GM21528 (cell line): ENCODE measurements at regions not wholly inside any gene's neighbourhood (a gene's known extent, or its start where the extent isn't known, plus 50 kb on each side); places are given as distances from the start of the nearest gene placed in this dataset.
"Not testable (repeated sequence)": the region's sequence is repeated elsewhere in the genome, so short reads cannot be mapped to it uniquely, and the experiment has no call there.

Source experiments
- ATAC-seq: cut with Tn5 transposase; IDR thresholded peaks from one replicate; pipeline ENCODE4 v1.9.1; 2021; ENCODE audit warnings: mild to moderate bottlenecking, moderate library complexity; ENCODE audit not compliant: unreplicated experiment, low FRiP score

GRCh38 chr2:11877764-11878163, 131.3 kb downstream of the LPIN1 start:
- no peak for ATAC-seq

DNA sequence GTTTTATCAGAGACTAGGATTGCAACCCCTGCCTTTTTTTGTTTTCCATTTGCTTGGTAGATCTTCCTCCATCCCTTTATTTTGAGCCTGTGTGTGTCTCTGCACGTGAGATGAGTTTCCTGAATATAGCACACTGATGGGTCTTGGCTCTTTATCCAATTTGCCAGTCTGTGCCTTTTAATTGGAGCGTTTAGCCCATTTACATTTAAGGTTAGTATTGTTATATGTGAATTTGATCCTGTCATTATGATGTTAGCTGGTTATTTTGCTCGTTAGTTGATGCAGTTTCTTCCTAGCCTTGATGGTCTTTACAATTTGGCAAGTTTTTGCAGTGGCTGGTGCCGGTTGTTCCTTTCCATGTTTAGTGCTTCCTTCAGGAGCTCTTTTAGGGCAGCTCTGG, 138.8 kb downstream of the LPIN1 start:
- not testable (repeated sequence) for ATAC-seq

DNA sequence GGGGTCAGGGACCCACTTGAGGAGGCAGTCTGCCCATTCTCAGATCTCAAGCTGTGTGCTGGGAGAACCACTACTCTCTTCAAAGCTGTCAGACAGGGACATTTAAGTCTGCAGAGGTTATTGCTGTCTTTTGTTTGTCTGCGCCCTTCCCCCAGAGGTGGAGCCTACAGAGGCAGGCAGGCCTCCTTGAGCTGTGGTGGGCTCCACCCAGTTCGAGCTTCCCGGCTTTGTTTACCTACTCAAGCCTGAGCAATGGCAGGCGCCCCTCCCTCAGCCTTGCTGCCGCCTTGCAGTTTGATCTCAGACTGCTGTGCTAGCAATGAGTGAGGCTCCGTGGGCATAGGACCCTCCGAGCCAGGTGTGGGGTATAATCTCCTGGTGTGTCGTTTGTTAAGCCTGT, 140.5 kb downstream of the LPIN1 start:
- ATAC-seq = not testable (repeated sequence)

GRCh38 chr2:11889101-11889850, 142.8 kb downstream of the LPIN1 start:
- no peak for ATAC-seq

- ATAC-seq = no peak
These were observed 143.4 kb downstream of the LPIN1 start for GRCh38 chr2:11889854-11890253.

GRCh38 chr2:11891028-11891427, 144.6 kb downstream of the LPIN1 start:
- no peak for ATAC-seq

DNA sequence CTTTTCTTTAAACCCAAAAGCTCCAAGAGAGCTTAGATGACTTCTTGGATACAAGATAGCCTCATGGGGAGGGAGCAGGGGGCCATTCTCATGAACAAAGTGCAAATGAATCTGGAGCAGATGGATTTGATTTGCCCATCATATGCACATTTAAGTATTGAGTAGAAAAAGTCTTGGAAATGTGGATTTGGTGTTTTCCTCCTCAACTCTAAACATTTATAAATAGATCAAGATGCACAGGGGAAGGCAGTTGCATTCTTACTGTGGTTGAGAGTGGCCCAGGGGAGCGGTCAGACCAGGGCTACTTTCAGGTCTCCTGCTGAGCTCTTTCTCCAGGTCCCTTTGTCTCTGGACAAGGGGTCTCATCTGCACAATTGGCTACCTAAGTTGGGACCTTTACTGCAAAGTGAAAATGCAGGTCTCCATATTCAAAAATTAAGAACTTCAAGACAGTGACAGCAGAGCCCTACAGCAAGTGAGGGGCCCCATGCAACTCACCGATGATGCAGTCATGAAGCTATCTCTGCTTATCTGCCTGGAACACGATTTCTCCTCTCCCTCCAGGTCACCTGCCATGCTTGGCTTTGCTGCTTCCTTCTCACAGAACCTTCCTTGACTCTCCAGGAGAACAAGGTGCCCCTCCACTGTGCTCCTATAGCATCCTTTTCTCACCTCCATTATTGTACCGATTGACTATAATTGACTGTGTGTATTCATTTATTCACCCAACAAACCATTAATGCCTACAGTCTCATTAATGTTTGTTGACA, 145.4 kb downstream of the LPIN1 start:
- no peak for ATAC-seq

DNA sequence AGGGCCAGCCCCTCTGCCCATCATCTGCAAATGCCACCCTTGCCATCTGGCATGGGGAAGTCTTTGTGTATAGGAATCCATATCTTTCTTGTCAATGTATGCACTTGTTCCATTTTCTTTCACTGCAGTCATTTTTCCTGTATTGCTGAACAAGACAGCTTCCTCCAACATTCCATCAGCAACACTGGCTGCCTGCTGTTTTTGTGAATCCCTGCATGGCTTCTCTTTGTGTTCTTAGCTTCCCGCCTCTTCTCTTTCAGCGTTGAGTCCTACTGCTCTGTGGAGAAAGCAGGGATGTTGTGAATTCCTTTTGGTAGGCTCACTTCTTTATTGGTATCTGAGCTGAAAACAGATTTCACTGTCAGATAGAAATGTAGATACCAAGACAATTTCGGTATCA, 150.0 kb downstream of the LPIN1 start:
- ATAC-seq = no peak

GRCh38 chr2:11898576-11898975, 152.1 kb downstream of the LPIN1 start:
- ATAC-seq = no peak

- no peak for ATAC-seq
These were observed 152.9 kb downstream of the LPIN1 start for GRCh38 chr2:11899264-11899818.

GRCh38 chr2:11900891-11901290, 154.5 kb downstream of the LPIN1 start:
- not testable (repeated sequence) for ATAC-seq

DNA sequence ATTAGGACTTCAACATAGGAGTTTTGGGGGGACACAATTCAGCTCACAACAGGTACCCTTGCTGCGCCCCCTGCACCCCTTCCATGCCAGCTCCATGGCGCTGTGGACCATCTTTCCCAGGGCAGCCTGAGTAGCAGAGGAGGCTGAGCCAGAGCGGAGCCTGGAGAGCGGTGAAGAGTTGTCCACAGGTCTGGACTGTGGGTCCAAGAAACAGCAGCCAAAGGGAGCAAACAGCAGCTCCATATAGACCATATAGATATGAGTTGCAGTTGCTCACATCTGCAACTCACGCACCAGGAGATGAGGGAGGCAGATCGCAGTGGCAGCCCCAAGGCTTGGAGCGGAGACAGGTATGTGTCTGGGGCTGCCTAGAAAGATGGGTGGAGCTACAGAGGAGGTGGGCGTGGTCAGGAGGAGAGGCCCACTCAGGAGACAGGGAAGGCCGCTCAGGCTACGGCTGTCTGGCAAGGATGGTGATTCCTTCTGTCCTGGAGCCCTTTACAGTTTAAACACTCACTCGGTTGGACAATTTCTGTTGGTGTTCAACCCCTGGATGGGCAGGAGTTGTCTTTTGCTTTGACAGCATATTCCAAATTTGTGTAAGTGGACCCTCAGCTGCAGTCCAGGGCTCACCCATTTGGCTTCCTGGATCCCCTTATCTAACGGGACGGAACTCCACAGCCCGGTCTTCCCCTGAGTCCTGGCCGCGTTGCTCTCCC, 155.1 kb downstream of the LPIN1 start:
- no peak for ATAC-seq

DNA sequence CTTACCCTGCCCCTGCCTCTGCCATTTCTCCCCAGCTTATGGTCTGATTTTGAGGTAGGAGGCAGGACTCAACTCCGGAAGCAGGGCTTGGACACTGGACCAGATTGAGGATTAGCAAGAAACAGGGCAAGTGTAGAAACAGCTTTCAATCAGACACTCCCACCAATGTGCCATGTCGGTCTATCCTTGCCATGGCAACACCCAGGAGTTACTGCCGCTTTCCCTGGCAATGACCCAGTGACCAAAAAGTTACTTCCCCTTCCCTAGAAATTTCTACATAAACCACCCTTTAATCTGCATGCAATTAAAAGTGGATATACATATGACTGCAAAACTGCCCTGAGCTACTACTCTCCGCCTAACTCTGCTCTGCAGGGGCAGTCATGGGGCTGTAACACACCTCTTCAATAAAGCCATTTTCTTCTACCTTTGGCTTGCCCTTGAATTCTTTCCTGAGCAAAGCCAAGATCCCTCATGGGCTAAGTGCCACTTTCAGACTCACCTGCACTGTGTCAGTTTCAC, 156.7 kb downstream of the LPIN1 start:
- no peak for ATAC-seq

DNA sequence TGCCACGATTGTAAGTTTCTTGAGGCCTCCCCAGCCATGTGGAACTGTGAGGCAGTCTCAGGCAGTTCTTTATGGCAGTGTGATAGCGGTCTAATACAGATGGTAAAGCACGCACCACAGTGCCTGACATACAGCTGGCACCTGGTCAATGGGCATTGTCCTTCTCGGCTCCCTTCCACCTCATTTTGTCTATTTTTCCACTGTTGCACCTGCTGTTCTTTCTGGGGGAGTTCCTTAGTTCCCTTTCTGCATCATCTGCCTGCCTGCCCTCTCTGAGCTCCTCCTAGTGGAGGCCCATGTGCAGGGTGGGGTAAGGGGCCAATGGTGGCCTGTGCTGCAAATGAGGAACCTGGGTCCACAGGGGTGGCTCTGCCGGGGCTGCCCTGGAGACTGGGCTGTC, 157.6 kb downstream of the LPIN1 start:
- no peak for ATAC-seq

- ATAC-seq = no peak
These were observed 158.5 kb downstream of the LPIN1 start for GRCh38 chr2:11904941-11905340.

DNA sequence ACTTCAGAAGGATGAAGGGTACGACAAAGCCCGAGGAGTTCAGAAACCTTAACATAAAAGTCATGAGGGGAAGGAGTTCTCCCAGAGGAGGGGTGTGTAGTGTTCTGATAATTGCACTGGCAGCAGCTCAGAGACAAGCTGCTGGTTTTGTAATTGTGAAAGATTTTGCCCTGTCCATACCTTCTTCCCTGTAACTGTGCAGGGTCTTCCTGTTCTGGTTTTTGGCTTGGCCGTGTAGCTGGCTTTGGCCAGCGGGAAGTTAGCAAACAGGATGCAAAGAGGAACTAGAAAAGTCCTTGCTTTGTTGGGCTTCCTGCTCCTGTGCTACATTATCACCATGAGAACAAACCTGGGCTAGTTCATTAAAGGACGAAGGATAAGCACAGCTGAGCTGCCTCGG, 160.8 kb downstream of the LPIN1 start:
- ATAC-seq = no peak

DNA sequence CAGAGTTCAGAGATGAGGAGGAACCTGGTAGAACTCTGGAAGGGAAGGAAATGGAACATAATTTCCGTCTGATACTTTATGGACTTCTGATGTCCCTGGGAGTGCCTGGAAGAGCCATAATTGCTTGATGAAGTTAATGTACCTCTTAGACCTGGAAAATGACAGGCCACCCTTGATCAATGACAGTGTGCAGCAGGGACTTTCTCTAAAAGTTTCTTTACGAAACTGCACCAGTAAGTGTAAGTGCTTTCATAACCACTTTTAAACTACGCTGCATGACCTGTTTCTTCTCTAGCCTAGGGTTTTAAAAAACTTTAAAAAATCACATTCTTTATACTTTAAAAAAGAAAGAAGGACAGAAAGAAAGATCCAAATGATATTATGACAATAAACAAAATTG, 164.5 kb downstream of the LPIN1 start:
- no peak for ATAC-seq

- ATAC-seq = no peak
These were observed 166.5 kb downstream of the LPIN1 start for GRCh38 chr2:11912980-11913379.

DNA sequence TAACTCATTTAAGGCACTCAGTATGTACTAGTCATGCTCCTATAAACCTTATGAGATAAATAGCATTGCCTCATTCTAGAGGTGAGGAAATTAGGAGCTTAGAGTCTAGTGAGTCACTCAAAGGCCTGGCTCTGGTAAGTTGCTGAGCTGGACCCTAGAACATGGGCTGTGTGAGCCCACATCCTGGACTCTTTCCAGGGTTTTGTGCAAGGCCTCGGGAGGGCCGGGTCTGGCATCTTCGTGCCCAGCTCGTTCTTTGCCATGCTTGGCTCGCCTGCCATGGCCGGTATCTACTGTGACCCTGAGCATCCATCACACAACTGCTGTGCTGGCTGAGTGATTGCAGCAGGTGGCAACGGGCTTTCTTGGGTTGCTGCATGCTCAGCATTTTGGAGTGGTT, 168.0 kb downstream of the LPIN1 start:
- ATAC-seq = no peak

GRCh38 chr2:11915650-11916049, 169.2 kb downstream of the LPIN1 start:
- no peak for ATAC-seq

- ATAC-seq = no peak
These were observed 173.5 kb downstream of the LPIN1 start for GRCh38 chr2:11919953-11920352.
